ENCODE measurements at regions not wholly inside any gene's neighbourhood (a gene's known extent, or its start where the extent isn't known, plus 50 kb on each side); places are given as distances from the start of the nearest gene placed in this dataset.

- TF ChIP-seq EZH2 (IDR thresholded peaks at IDR 0.05) (no peak), FOXP2 (optimal IDR thresholded peaks at IDR 0.05; ENCODE audit: control extremely low read depth, extremely low read length, insufficient read depth) (no peak)
These were observed 1334.1 kb downstream of the EFNB2 start for GRCh38 chr13:105201351-105201750.

All from SK-N-MC (cell line).